NCI-H2107 (cell line): ENCODE measurements at regions not wholly inside any gene's neighbourhood (a gene's known extent, or its start where the extent isn't known, plus 50 kb on each side); places are given as distances from the start of the nearest gene placed in this dataset.
"Not testable (repeated sequence)": the region's sequence is repeated elsewhere in the genome, so short reads cannot be mapped to it uniquely, and the experiment has no call there.

Experiments
- DNase-seq: peaks from one replicate; lab custom pipeline; 2025; lab: John Stamatoyannopoulos, UW

- DNase-seq, result no peak
Measured at GRCh38 chrX:4059893-4060292, 346.4 kb upstream of the PRKX start.

DNA sequence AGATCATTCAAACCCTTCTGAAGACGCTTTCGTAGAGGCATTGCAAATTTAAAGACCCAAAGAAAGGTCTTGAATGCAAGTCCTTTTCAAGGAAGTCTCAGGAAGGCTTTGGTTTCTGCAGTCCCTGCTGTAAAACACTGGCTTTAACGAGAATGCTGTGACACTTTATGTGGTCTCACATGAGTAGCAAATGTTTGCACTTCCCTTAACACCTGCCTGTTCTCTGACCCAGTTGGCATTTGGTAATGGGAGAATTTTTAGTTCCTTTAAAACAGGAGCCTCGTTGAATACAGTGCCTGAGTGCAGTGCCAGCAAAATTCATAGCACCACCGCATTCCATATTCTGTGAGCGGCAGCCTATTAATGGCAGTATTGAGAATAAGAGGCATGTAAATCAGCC, 330.5 kb upstream of the PRKX start:
- DNase-seq, result no peak

DNA sequence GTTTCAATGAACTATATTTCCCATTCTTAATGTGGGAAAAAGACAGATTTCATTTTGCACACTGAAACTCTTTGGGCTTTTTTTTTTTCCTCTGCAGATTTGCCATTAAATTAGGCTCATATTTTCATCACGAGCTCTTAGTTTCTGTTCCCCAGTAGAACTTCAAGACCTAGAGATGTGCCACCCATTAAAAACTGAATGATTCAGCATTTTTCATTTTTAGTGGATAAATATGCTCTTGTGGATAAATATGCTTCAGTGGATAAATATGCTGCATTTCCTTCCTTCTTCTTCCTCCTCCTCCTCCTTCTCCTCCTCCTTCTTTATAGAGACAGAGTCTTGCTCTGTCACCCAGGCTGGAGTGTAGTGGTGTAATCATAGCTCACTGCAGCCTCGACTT, 322.4 kb upstream of the PRKX start:
- DNase-seq, result no peak

GRCh38 chrX:4028151-4028550, 314.7 kb upstream of the PRKX start:
- no peak for DNase-seq

- DNase-seq, result no peak
Measured at GRCh38 chrX:4005281-4005680, 291.8 kb upstream of the PRKX start.

- no peak for DNase-seq
Measured at GRCh38 chrX:4004822-4005221, 291.4 kb upstream of the PRKX start.

- no peak for DNase-seq
Measured at GRCh38 chrX:3994315-3994714, 280.9 kb upstream of the PRKX start.

DNA sequence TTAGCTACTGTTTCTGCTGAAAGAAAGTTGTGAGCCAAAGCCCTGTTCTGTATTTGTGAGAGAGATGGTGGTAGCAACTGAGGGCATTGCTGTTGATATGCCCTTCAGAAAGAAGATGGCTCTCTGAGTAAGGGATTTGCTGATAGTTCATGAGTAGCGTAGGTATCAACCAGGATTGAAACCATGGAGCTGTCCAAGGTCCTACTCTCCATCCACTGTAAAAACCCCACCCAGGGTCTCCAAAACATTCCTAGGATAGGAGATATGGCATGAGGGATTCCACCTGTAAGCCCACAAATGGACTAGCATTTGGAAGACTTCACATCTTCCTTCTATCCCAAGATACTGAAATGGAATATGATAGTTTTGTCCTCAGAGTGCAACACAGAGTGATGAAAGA, 277.1 kb upstream of the PRKX start:
- no peak for DNase-seq

GRCh38 chrX:3972104-3972858, 258.8 kb upstream of the PRKX start:
- DNase-seq, result not testable (repeated sequence)

DNA sequence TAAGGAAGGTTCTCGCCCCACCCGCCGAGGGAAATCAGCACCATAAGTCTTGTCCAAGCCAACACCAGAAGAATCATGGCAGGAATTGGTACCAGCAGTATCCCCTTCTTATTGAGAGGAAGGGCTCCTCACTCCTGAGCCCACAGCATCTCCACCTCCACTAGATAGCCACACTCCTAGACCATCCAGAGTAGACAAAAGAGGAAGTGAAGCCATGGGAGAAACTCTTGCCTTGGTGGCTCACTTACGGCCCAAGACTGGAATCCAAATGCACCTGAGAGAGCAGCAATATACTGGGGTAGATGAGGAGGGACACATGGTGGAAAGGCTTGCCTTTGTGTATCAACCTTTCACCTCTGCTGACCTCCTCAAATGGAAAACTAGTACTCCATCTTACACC, 255.3 kb upstream of the PRKX start:
- no peak for DNase-seq

DNA sequence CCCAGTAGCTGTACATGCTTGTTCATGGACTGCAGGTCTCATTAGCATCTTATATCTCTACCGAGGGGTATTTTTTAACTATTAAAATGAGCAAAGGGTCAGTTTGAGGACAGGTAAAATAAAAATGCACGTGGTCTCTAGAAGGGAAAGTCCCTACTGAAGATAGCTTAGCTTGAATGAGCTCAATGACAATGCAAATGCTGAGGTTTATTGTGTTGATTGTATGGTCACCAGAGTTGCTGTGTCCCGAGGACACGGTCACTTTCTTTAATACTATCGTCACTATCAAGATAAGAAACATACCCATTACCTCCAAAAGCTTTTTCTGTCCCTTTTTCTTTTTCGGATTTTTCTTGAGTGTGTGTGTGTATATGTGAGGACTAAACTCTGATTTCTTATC, 250.5 kb upstream of the PRKX start:
- DNase-seq, result no peak

DNA sequence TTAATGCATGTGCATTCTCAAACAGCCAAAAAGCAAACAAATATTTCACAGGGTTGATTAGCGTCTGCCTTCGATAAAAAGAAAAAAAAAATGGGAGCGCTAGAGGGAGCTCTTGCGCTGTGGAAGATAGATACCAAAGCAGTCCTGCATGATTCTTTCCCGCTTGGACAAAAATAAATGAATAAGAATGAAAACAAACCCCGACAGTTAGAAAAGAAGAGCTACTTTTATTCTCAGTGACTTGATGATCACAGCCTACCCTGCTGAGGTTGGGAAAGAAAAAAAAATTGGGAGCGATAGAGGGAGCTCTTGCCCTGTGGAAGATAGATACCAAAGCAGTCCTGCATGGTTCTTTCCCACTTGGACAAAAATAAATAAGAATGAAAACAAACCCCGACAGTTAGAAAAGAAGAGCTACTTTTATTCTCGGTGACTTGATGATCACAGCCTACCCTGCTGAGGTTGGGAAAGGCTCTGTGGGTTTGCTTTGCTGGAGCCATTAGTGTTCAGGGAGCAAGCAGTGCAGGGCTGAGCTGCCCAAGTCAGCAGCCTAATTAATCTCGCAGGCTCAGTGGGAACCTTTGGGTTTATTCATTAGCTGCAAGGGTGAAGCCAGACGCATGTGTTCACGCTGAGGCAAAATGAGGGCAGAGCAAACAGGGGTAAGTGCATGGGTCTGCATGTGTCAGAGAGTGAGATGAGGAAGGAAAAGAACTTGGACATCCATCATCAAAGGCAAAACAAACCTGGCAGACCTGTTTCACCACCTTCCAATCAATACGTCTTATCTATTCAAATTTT, 249.3 kb upstream of the PRKX start:
- no peak for DNase-seq

GRCh38 chrX:3960952-3961351, 247.5 kb upstream of the PRKX start:
- no peak for DNase-seq

DNA sequence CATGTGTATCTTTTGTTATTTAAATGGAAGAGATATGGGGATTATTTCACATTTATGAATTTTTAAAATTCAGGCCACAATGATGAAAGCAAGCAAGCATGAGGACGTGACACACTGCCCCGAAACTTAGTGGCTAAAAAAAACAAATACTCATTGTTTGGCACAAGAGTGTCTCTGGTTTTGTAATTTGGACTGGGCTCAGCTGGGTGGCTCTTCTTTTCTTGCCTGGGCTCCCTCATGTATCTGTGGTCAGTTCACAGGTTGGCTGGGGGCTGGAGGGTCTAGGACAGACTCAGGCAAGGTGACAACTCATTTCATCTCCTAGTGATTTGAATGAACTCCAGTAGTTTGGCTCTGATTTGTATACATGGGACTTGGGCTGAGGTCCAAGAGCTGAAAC, 238.4 kb upstream of the PRKX start:
- DNase-seq, result no peak

DNA sequence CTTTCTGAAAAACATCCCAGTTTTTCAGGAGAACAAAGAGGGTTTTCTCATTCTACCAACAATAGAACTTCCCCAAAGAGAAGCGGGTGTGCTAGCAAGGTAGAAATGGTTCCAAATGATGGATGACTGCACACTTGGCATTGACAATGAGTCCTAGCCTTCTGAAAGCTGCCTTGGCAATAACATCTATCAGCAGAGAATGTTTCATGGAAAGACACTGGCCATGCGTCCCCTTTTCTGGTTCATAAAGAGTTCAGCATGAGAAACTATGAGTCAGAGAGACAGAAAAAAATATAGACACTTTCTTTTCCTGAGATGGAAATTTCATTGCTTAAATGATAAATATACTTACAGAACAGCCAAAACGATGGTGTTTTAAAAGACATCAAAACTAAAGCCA, 236.9 kb upstream of the PRKX start:
- DNase-seq, result no peak

DNA sequence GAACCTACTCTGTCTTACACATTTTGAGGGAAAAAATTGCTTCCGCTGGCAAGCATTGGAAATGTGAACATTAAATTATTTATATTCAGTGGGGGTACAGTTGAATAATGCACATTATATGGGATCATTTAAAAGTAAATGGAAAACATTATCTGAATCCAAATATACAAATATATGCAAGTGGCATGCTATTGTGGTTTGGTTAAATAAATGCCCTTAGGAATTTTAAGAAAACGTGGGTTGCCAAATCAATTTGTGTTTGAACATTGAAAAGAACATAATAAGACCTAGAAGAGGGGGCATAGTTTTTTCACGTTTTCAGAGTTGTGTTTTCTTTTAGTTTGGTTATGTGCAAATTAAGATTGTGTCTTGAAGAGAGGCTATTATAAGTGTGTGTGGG, 230.5 kb upstream of the PRKX start:
- no peak for DNase-seq

- DNase-seq, result no peak
Measured at GRCh38 chrX:3940000-3940610, 226.7 kb upstream of the PRKX start.

- DNase-seq, result no peak
Measured at GRCh38 chrX:3938587-3938986, 225.1 kb upstream of the PRKX start.

GRCh38 chrX:3935196-3935595, 221.7 kb upstream of the PRKX start:
- DNase-seq, result not testable (repeated sequence)

DNA sequence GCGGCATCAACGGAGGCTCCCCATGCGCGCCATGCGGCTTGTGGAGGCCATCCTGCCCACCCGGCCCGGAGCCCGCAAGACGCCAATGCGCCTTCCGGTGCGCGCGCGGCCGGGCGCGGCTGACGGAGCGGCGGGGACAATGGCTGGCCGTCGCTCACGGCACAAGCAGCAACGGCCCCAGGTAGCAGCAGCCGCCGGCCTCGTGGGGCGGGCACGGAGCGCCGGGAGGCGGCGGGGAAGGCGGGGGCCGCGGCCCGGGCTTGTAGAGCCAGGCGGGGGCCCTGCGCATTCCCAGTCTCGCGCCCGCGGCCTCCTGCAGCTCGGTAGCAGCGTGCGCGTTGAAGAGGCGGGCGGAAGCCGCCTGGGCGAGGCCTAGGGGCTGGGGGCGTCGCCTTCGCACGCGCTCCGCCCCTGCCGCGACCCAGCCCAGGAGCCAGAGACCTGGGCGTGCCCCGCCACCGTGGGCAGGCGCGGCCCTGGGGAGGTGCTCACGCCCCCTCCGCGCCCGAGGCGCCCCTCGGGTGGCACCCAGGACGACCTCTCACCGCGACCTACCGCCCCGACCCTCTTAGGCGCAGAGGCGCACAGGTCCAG, 207.1 kb upstream of the PRKX start:
- DNase-seq, result not testable (repeated sequence)

- not testable (repeated sequence) for DNase-seq
Measured at GRCh38 chrX:3919668-3920423, 206.4 kb upstream of the PRKX start.

DNA sequence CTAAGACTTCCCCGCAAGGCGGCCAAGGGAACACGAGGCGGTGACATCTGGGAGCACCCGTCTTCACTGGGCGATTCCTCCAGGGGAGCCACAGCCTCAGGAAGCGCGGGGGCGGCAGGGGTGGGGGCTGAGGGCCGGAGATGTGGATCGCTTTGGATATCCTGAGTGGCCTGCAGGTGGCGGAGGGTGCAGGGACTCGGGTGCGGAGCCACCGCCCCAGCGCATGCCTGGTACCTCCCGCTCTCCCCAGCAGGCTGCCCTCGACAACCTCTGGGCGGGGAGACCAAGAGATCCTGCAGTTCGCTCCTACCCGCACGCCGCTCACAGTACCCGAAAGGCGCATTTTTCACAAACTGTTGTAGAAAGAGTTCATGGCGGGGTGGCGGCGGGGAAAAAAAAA, 201.4 kb upstream of the PRKX start:
- not testable (repeated sequence) for DNase-seq
